H9 (cell line): ENCODE measurements at regions not wholly inside any gene's neighbourhood (a gene's known extent, or its start where the extent isn't known, plus 50 kb on each side); places are given as distances from the start of the nearest gene placed in this dataset.

Experiments
- DNase-seq: peaks from one replicate; pipeline ENCODE4 v3.0.0-alpha.2; 2017
- H2AFZ ChIP-seq: one replicate; pipeline ENCODE4 v1.6.1; 2013; ENCODE audit warnings: mild to moderate bottlenecking, low read length, control low read depth, moderate library complexity
- H2AK5ac ChIP-seq: 2 replicates; pipeline ENCODE4 v1.6.1; 2013; ENCODE audit warnings: low read length, control low read depth, mixed read lengths; ENCODE audit not compliant: insufficient read length
- H2BK120ac ChIP-seq: one replicate; pipeline ENCODE4 v1.6.1; 2013; ENCODE audit warnings: low read depth, mild to moderate bottlenecking, low read length, control low read depth, inconsistent platforms; ENCODE audit not compliant: poor library complexity, severe bottlenecking
- H2BK12ac ChIP-seq: 2 replicates; pipeline ENCODE4 v1.6.1; 2013; ENCODE audit warnings: low read length, control low read depth, mixed read lengths, low read depth; ENCODE audit not compliant: insufficient read length
- H2BK15ac ChIP-seq: 2 replicates; pipeline ENCODE4 v1.6.1; 2013; ENCODE audit warnings: low read depth, low read length, control low read depth
- H2BK20ac ChIP-seq: one replicate; pipeline ENCODE4 v1.6.1; 2013; ENCODE audit warnings: low read depth, mild to moderate bottlenecking, low read length, control low read depth, inconsistent platforms; ENCODE audit not compliant: poor library complexity, severe bottlenecking
- H2BK5ac ChIP-seq: 2 replicates; pipeline ENCODE4 v1.6.1; 2013; ENCODE audit warnings: low read length, control low read depth, mixed read lengths; ENCODE audit not compliant: insufficient read length
- H3K14ac ChIP-seq: 2 replicates; pipeline ENCODE4 v1.6.1; 2013; ENCODE audit warnings: low read length, control low read depth; ENCODE audit not compliant: insufficient read depth
- H3K18ac ChIP-seq: 2 replicates; pipeline ENCODE4 v1.6.1; 2013; ENCODE audit warnings: low read depth, mild to moderate bottlenecking, mixed read lengths, low read length, control low read depth; ENCODE audit not compliant: insufficient read length
- H3K23ac ChIP-seq: 2 replicates; pipeline ENCODE4 v1.6.1; 2013; ENCODE audit warnings: low read length, control low read depth, mixed read lengths, low read depth; ENCODE audit not compliant: insufficient read length
- H3K23me2 ChIP-seq: 2 replicates; pipeline ENCODE4 v1.6.1; 2013; ENCODE audit warnings: low read depth, mild to moderate bottlenecking, mixed read lengths, low read length, control low read depth; ENCODE audit not compliant: insufficient read length, poor library complexity, severe bottlenecking
- H3K27ac ChIP-seq: 2 replicates; pipeline ENCODE4 v1.5.1; 2013; ENCODE audit warnings: low read length, control low read depth, mixed read lengths, low read depth; ENCODE audit not compliant: insufficient read length
- H3K27me3 ChIP-seq: 2 replicates; pipeline ENCODE4 v1.6.1; 2013; ENCODE audit warnings: low read length, control low read depth, inconsistent platforms; ENCODE audit not compliant: insufficient read depth
- H3K4ac ChIP-seq: 2 replicates; pipeline ENCODE4 v1.6.1; 2013; ENCODE audit warnings: low read depth, mild to moderate bottlenecking, control low read depth, inconsistent platforms, low read length, moderate library complexity
- H3K4me1 ChIP-seq: 2 replicates; pipeline ENCODE4 v1.6.1; 2013; ENCODE audit warnings: low read length, control low read depth, inconsistent platforms; ENCODE audit not compliant: insufficient read depth
- H3K4me2 ChIP-seq: 2 replicates; pipeline ENCODE4 v1.6.1; 2013; ENCODE audit warnings: low read length, control low read depth, mixed read lengths; ENCODE audit not compliant: insufficient read length, insufficient read depth
- H3K56ac ChIP-seq: 2 replicates; pipeline ENCODE4 v1.6.1; 2013; ENCODE audit warnings: low read depth, mild to moderate bottlenecking, mixed read lengths, low read length, control low read depth; ENCODE audit not compliant: insufficient read length
- H3K79me1 ChIP-seq: 2 replicates; pipeline ENCODE4 v1.6.1; 2013; ENCODE audit warnings: low read depth, mild to moderate bottlenecking, moderate library complexity, low read length, control low read depth, inconsistent platforms; ENCODE audit not compliant: insufficient read depth, poor library complexity, severe bottlenecking
- H3K79me2 ChIP-seq: 2 replicates; pipeline ENCODE4 v1.6.1; 2013; ENCODE audit warnings: low read length, control low read depth, inconsistent platforms; ENCODE audit not compliant: insufficient read depth
- H3K9ac ChIP-seq: 2 replicates; pipeline ENCODE4 v1.6.1; 2013; ENCODE audit warnings: low read length, control low read depth, mixed read lengths; ENCODE audit not compliant: insufficient read length; ENCODE audit errors: extremely low read depth
- H3K9me3 ChIP-seq: one replicate; pipeline ENCODE4 v1.6.1; 2013; ENCODE audit warnings: low read depth, low read length, inconsistent platforms; ENCODE audit not compliant: control insufficient read depth
- H3T11ph ChIP-seq: one replicate; pipeline ENCODE4 v1.6.1; 2013; ENCODE audit warnings: mild to moderate bottlenecking, low read length, control low read depth, inconsistent platforms
- H4K20me1 ChIP-seq: one replicate; pipeline ENCODE4 v1.6.1; 2013; ENCODE audit not compliant: control insufficient read depth, insufficient read length, insufficient read depth
- H4K5ac ChIP-seq: 2 replicates; pipeline ENCODE4 v1.6.1; 2013; ENCODE audit warnings: low read depth, mild to moderate bottlenecking, mixed read lengths, low read length, control low read depth; ENCODE audit not compliant: insufficient read length
- H4K8ac ChIP-seq: replicated peaks from 2 replicates; pipeline ENCODE4 v1.6.1; 2013; ENCODE audit warnings: low read length, control low read depth, mixed read lengths, low read depth; ENCODE audit not compliant: insufficient read length
- H4K91ac ChIP-seq: 2 replicates; pipeline ENCODE4 v1.6.1; 2013; ENCODE audit warnings: low read depth, mild to moderate bottlenecking, moderate library complexity, mixed read lengths, low read length, control low read depth; ENCODE audit not compliant: insufficient read length
- H3K27ac Mint-ChIP-seq, 3 experiments: 2 replicates in 2 of 3; 3 replicates in 1 of 3; pipeline ENCODE4 v1.8.0; 2020 to 2021; ENCODE audit warnings: mixed read lengths in 3 of 3, mild to moderate bottlenecking in 1 of 3, moderate library complexity in 1 of 3
- H3K27me3 Mint-ChIP-seq: 2 replicates; pipeline ENCODE4 v1.8.0; 2021; ENCODE audit warnings: low read depth, mild to moderate bottlenecking, moderate library complexity, mixed read lengths
- H3K36me3 Mint-ChIP-seq, 3 experiments: 2 replicates in 2 of 3; 3 replicates in 1 of 3; pipeline ENCODE4 v1.8.0; 2020 to 2021; ENCODE audit warnings: low read depth in 3 of 3, mixed read lengths in 3 of 3; ENCODE audit not compliant: insufficient read depth in 1 of 3
- H3K4me1 Mint-ChIP-seq, 2 experiments: 2 replicates each; pipeline ENCODE4 v1.8.0; 2020; ENCODE audit warnings: mixed read lengths in 2 of 2
- H3K4me3 Mint-ChIP-seq, 2 experiments: 2 replicates in 1 of 2; 3 replicates in 1 of 2; pipeline ENCODE4 v1.8.0; 2020 to 2021; ENCODE audit warnings: mild to moderate bottlenecking in 2 of 2, mixed read lengths in 2 of 2, moderate library complexity in 1 of 2
- H3K9me3 Mint-ChIP-seq, 2 experiments: 2 replicates in 1 of 2; 3 replicates in 1 of 2; pipeline ENCODE4 v1.8.0; 2020; ENCODE audit warnings: mild to moderate bottlenecking in 2 of 2, mixed read lengths in 2 of 2, moderate library complexity in 1 of 2
- CTCF ChIP-seq: fragments of 200-600 bp; sonication (generic); conservative IDR thresholded peaks from 3 replicates; pipeline ENCODE4 v1.8.0; 2021; ENCODE audit warnings: antibody characterized with exemption, mild to moderate bottlenecking
- WGBS: extraction: QIAGEN DNeasy Blood & Tissue Kit; methylation state at CpG from one replicate; pipeline ENCODE4 v1.1.7; 2013; ENCODE audit warnings: missing lambda C conversion rate, low lambda C conversion rate, mixed read lengths; ENCODE audit not compliant: insufficient read length; ENCODE audit errors: extremely low coverage; 5-methylcytosine and 5-hydroxymethylcytosine counted together

- H2AFZ ChIP-seq, result no peak overlapping the region
These were observed 360.4 kb upstream of the ADAMTS9 start for GRCh38 chr3:65048151-65048550.

More at GRCh38 chr3:65048151-65048550, 360.4 kb upstream of the ADAMTS9 start:
- Histone ChIP-seq H2AK5ac (no peak overlapping the region), H3K4me1 (no peaks in the 10 kb centered on the region), H4K5ac (no peak overlapping the region), H3K9me3 (no peaks in the 10 kb centered on the region), H3K27me3 (no peaks in the 10 kb centered on the region), H3K4ac (no peak overlapping the region), H3K9ac (no peak overlapping the region), H3K23me2 (no peaks in the 10 kb centered on the region), H4K8ac (no peak overlapping the region), H3K79me2 (no peaks in the 10 kb centered on the region), H2BK20ac (no peak overlapping the region), H3K18ac (no peak overlapping the region), H3K79me1 (no peaks in the 10 kb centered on the region), H4K20me1 (no peaks in the 10 kb centered on the region), H3T11ph (no peak overlapping the region), H4K91ac (no peak overlapping the region), H3K23ac (no peak overlapping the region), H2BK12ac (no peak overlapping the region), H3K14ac (no peak overlapping the region), H2BK15ac (no peak overlapping the region), H2BK120ac (no peak overlapping the region), H3K56ac (no peak overlapping the region), H2BK5ac (no peak overlapping the region), H3K27ac (no peak overlapping the region), H3K4me2 (no peak overlapping the region)
- no peak for DNase-seq
- TF ChIP-seq CTCF, result no peak
- Mint-ChIP-seq H3K4me3 (no peak overlapping the region), H3K27ac (no peak overlapping the region), H3K36me3 (no peaks in the 10 kb centered on the region; a peak in 2 of 7 replicates), H3K27me3 (no peaks in the 10 kb centered on the region), H3K9me3 (peaks cover 3 to 7% of the 10 kb centered on the region in 2 experiments; a peak in 4 of 5 replicates), H3K4me1 (peaks cover 0 to 2% of the 10 kb centered on the region in 2 experiments; a peak in 1 of 4 replicates)
- WGBS, result no CpG with 5 or more reads among the region's 1 CpG
